NCI-H82 treated with DMSO at 0.1 percent for 48 hours (cell line): ENCODE measurements at regions not wholly inside any gene's neighbourhood (a gene's known extent, or its start where the extent isn't known, plus 50 kb on each side); places are given as distances from the start of the nearest gene placed in this dataset.

Source experiments
- DNase-seq: peaks from one replicate; lab custom pipeline; 2025; ENCODE audit not compliant: unreplicated experiment; lab: John Stamatoyannopoulos, UW

DNA sequence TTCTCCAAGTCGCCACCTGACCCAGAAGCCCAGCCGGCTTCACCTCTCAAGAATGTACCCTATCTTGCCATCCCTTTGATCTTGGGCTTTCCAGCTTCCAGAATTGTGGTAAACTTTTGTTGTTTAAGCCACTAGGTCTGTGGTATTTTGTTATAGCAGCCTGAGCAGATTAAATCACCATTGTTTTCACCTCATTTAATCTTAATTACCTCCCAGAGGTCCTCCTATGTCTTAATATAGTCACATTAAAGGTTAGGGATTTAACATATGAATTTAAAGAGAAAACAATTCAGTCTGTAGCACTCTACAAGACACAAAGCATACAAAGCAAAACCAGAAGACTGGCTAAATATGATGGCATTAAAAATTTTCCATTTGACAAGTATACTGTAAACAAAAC lies 123.4 kb upstream of the CADM2 start:
- DNase-seq: no peak

DNA sequence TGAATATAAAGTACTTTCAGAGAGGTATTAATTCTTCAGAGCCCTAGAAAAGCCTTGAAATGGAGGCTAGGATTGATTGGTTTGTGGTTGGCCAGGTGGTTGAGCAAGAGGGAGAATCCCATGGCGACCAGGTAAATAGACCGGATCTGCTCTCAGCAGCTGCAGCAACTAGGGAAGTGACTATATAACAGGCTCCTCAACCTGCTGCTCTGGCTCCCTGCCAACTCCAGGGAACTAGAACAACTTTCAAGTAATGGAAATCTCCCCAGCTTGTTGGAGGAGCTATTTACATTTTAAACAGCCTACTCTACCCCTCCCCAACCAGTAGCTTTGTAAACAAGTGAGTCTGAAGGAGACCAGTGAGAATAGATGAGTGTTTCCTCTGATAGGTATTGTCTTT lies 121.8 kb upstream of the CADM2 start:
- DNase-seq: no peak

DNA sequence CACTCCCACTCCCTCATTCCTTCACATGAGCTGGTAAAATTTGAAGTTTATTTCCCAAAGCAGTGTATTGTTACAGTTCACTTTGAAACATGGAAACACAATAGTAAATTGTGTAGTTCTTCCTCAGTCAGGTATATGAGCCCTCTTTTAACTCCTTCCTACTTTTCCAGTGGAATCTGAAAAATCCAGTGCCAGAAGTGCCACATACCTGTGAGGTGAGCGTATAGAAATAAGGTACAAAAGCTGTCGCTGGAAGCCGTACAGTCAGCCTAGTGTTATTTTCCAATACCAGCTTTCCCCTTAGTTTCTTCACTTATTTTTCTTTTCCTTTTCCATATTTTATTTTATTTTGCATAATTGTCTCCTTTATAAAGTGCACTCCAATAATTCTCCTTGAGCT lies 81.7 kb upstream of the CADM2 start:
- no peak for DNase-seq

DNA sequence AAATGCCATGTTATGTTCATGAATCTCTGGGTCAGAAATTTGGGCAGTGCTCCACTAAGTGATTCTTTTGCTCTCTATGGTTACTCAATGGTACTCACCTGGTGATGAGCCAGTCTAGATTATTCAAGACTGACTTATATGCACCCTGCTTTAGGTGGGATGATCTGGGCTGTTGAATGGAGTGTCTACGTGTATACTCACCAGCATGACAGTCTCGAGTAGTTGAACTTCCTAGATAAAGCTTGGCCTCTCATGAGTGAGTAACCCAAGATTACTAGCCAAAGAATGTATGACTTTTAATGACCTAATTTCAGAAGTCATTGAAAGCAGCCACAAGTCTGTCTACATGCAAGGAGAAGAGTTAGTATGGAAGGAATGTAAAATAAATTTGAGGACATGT lies 77.5 kb upstream of the CADM2 start:
- DNase-seq: no peak

DNA sequence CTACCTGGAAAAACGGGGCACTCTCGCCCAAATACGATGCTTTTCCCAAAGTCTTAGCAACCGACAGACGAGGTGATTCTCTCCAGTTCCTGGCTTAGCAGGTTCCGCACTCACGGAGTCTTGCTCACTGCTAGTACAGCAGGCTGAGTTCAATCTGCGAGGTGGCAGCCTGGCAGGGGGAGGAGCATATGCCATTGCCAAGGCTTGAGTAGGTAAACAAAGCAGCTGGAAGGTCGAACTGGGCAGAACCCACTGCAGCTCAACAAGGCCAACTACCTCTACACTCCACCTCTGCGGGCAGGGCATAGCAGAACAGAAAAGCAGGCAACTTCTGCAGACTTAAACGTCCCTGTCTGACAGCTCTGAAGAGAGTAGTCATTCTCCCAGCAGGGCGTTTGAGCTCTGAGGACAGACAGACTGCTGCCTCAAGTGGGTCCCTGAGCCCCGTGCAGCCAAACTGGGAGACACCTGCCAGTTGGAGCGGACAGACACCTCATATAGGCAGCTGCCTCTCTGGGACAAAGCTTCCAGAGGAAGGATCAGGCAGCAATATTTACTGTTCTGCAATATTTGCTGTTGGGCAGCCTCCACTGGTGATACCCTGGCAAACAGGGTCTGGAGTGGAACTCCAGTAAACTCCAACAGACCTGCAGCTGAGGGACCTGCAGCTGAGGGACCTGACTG lies 73.4 kb upstream of the CADM2 start:
- DNase-seq: no peak

DNA sequence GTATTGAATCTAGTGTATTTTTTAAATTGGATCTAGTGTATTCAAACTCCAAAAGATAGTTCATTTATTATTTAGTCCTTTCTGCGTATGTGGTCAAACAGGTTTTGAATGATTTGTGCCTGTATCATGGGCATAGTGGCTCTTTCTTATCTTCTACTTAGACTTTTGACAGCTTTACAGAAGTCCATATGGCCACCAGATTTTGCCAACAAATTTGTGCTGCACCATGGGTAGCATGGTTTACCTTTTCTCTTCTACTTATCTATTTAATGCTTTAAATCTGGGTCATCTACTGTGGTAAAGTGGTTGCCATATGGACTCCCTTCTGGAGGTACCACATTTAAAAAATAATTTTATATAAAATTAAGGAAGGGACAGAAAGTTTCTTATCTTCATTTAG lies 66.9 kb upstream of the CADM2 start:
- DNase-seq: no peak

DNA sequence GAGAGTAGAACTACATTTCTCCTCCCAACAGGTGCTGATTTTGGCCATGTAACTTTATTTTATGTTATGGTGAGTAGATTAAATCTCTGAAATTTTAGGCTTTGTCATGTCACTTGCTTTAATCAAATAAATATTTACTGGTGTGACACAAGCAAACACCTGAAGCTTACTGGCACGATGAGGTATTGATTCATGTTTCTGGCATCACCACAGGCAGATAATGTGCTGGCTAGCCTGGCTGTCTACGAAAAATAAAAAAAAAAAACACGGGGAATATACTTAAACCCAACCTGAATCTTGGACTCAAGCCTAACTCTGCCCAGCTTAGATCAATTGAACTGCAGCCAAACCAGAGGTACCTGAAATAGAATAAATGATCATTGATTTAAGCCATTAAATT lies 65.6 kb upstream of the CADM2 start:
- DNase-seq: no peak

DNA sequence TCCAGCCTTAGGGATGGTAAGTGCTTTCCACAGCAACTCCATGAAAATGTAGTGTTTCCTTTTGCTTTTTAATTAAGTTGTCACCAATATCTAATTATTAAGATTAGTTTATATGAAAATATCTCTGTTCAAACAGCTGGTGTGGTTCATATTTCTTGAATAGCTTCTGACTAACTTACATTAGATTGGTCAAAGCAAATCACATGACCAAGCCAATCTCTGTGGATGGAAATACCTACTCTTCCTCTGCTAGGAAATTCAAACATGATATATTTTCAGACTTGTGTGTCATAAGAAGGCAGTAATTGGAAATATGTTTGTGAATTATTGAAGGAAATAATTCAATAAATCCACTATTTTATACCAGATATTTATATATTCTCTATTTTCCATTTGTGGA lies 54.6 kb upstream of the CADM2 start:
- DNase-seq: no peak

DNA sequence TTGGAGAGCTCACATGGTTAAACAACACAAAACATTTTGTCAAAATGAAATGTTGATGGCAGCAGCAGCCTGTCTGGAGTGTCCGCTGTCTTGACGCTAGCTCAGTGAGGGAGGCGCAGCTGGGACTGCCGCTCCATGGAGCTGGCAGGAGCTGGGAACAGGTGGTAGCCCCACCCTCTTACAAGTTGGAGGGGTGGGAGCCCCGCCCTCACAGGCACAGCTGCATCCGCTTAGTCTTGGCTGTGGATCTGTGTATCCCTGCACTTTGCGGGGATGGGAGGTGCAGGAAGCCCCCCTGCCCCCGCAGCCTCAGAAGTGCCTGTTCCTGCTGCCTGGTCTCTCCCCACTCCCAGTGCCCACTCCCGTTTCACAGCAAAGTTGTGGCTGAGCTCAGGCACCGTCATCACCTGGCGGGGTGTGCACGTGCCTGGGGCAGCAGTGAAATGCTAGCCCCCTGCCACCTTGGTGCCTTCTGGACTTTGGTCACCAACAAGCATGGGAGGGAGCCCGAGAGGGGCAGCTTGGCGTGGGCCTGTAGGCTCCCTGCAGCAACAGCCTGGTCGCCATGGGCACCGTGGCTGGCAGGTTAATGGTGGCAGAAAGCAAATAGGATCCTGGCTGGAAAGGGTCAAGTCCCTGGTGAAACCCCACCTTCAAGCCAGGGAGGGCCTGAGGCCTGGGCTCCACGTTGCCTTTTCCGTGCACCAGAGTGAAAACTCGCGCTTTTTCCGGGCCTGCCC lies 53.8 kb upstream of the CADM2 start:
- DNase-seq: no peak

DNA sequence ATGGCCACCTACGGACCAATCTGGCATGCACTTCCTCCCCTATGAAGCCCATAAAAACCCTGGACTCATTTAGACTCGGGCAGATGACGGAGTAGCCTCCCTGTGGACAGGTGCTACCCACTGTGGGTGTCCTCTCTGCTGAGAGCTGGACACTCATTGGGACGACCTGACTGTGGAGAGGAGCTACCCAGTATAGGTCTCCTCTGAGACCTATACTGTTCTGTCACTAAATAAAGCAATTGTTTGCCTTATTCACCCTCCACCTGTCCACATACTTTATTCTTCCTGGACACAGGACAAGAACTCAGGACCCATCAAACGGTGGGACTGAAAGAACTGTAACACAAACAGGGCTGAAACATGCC lies 53.3 kb upstream of the CADM2 start:
- DNase-seq: no peak

DNA sequence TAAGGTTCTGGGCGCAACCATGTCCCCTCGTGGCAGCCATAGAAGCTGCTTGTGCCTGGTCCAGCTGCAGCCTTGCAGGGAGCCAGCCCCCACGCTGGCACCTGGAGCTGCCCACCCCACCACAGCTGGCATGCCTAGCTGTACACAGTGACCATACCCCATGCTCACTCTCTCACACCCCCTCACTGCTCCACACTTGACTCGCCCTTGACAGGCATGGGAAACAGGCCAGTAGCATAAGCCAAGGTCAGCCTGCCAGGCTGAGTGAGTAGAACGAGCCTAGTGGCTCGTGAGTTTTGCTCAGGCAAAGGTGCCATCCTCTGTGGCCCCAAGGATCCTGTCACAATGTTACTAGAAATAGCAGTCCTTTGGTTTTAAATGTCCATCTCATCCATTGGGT lies 52.7 kb upstream of the CADM2 start:
- no peak for DNase-seq
